DOHH2 (cell line): ENCODE measurements at regions not wholly inside any gene's neighbourhood (a gene's known extent, or its start where the extent isn't known, plus 50 kb on each side); places are given as distances from the start of the nearest gene placed in this dataset.

Source experiments
- CTCF ChIP-seq: fragments of 200-600 bp; sonication (generic); IDR thresholded peaks from one replicate; pipeline ENCODE4 v1.5.1; 2014; ENCODE audit warnings: antibody characterized with exemption, mild to moderate bottlenecking, low read depth, low read length; ENCODE audit not compliant: poor library complexity, severe bottlenecking
- EZH2phosphoT487 ChIP-seq: fragments of 200-600 bp; sonication (generic); IDR thresholded peaks from 2 replicates; pipeline ENCODE4 v1.6.1; 2017; ENCODE audit warnings: borderline replicate concordance, mild to moderate bottlenecking, antibody characterized with exemption, low read length, moderate library complexity, mixed read lengths

DNA sequence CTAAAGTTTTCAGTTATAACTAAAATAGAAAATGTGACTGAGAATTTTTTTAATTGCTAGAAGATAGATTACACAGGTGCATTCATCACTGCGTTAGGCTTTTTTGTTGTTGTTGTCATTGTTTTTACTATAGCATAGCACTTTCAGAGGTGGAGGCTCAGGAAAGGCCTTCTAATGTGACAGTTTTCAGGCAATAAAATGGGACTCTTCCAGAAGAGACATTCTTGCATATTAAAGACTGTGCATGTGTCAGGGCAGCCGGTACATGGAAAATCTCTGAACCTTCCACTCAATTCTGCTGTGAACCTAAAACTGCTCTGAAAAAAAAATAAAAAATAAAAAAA lies 175.2 kb downstream of the METTL4 start:
- no peak for TF ChIP-seq CTCF
- TF ChIP-seq EZH2phosphoT487 = no peak
